IPS-NIHi11 (cell line): ENCODE measurements at regions not wholly inside any gene's neighbourhood (a gene's known extent, or its start where the extent isn't known, plus 50 kb on each side); places are given as distances from the start of the nearest gene placed in this dataset.
"Not testable (repeated sequence)": the region's sequence is repeated elsewhere in the genome, so short reads cannot be mapped to it uniquely, and the experiment has no call there.

Experiments
- DNase-seq: peaks from one replicate; pipeline ENCODE4 v3.0.0; 2012; ENCODE audit warnings: mixed read lengths, low spot score

GRCh38 chr14:65834812-65835211, 422.3 kb downstream of the FUT8 start:
- no peak for DNase-seq

- DNase-seq = no peak
Observed at GRCh38 chr14:65835501-65835900, 423.0 kb downstream of the FUT8 start.

DNA sequence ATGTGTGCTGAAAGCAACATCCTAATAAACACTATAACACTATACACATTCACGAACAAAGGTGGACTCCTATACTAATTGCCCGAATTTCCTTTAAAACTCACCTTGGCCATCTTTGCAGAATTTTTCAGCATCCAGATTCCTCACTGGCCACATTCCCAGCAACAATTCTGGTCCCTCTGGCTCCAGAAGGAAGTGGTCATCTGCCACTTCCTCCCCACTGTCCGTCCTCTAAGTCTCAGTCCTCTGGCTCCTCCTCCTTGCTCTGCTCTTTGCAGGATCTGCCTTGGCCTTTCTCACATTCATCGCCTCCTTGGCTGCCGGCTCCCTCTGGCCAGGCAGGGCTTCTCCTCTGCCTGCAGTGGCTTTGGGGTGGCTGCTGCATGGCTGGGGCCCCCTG, 426.0 kb downstream of the FUT8 start:
- DNase-seq = no peak

DNA sequence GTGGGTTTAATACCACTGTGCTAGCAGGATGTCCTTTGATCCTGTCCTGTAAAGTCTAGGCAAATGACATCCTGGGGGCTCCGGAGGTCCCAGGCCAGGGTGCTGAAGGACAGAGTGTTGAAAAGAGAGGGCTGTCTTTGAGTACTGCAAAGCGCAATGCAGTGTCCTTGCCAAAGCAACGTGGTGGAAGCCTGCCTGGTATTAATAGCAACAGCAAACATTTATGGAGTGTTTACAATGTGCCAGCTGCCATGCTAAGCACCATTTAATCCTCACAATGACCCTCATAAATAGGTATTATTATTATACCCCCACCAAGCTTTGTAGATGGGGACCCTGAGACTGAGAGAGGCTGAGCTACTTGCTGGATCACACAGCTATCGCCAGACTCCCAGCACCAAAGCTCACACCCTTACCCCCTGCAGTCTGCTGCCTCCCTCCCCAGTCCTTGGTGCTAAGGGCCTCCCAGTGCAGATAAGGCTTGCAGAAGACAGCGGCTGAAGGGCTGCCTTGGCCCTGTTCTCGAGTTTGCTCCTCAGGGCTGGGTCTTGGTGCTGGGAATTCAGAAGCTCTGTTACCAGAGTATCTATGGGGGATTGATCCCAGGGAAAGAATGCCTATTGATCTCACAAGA, 427.7 kb downstream of the FUT8 start:
- DNase-seq = no peak

DNA sequence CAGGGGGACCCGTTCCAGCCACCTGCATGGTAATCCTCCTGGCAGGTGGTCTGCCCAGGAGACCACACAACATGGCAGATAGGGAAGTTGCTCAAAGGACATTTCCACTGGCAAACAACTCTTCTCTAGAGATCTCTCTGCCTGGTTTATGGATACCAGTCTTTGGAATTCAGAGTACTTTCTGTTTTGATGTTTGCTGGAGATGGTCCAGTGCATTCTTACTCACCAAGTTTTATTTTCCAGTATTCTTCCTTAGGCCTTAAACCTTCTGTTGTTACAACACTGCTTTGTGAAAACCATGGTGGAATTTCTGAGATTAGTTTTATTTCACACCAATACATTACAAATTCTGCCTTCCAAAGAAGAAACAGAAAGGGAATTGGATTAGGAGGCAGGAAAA, 428.3 kb downstream of the FUT8 start:
- DNase-seq = no peak

- no peak for DNase-seq
Observed at GRCh38 chr14:65846196-65846868, 433.8 kb downstream of the FUT8 start.

GRCh38 chr14:65847075-65847847, 434.7 kb downstream of the FUT8 start:
- no peak for DNase-seq

DNA sequence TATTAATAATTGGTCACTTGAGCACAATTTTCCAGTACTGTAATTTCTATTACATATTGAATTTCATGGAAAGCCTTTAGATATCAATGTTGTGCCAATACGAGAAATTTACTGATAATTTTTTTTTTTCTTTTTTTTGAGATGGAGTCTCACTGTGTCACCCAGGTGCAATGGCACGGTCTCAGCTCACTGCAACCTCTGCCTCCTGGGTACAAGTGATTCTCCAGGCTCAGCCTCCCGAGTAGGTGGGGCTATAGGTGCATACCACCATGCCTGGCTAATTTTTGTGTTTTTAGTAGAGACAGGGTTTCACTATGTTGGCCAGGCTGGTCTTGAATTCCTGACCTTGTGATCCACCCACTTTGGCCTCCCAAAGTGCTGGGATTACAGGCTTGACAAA, 435.4 kb downstream of the FUT8 start:
- not testable (repeated sequence) for DNase-seq

DNA sequence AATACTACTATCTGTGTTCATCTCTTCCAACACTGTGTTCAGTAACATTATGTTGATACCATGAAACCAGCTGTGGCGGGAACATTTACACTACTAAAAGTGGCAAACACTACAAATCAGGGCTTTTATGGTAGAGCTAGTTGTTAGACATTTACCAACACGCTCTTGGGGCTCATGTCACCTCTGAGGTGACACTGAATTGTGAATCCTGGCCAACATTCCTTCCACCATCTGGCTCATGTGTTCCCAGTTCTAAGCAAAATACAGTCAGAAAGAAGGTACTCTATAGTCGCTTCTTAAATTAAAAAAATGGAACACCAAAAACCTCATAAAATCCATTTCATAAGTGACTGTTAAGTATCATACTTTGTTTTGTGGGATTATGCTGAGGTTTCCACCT, 436.6 kb downstream of the FUT8 start:
- no peak for DNase-seq

- DNase-seq = no peak
Observed at GRCh38 chr14:65849558-65849957, 437.0 kb downstream of the FUT8 start.

- no peak for DNase-seq
Observed at GRCh38 chr14:65850429-65851135, 438.1 kb downstream of the FUT8 start.

DNA sequence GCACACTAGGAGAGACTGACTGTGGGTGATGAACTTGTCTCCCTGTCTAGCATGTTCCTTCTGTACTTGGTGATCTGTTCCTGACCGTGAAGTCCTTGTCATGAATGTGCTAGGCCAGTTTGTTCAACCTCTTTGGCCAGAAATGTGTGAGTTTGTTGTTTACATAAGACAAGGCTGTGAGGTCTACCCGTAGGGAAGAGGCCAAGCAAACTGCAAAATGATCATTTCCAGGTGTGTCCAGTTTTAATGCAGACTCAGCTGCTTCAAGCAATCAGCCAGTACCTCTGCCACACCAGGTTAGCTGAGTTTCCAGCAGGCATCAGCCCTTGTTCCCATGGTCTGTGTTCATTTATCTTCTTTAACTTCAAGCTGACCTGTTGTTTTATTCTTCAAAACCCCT, 440.2 kb downstream of the FUT8 start:
- no peak for DNase-seq

DNA sequence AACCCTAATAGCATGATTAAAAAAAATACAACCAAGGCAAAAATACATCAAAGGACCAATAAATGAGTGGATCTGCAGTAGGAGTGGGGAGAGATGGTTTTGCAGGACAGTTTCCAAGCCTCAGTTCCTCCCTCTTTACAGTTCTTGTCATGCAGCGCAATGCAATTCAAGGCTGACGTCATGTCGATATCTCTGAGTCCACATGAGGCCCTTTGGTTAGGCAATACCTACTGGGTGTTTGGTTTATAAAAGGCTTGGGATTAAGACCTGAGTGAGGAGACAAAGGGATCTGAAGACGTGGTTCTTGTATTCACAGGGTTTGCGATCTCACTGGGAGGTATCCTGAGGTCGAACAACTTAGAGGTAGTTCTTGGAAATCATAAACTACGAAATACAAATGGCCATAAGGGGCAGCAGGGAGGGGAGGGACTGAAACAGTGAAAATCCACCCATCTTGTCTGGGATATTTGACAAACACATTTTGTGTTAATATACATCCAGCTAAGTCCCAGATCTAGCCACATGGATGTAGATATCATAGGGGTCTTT, 441.0 kb downstream of the FUT8 start:
- DNase-seq = no peak

DNA sequence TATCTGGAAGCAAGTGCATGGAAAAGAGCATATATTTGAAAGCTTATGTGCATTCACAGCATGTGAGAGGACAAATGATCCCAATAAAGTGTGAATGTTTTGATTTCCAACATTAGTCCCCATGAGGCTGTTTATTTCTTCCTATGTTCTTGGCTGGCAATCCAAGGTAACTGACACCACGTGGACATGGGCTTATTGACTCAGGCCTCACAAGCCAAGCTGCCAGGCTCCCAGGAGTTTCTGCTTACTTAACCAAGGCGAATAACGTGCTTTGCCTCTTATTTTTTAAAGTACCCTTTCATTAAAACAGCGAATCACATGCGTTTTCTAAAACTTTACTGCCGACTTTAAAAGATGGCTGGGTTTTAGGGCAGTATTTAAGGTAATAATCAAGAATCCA, 441.7 kb downstream of the FUT8 start:
- DNase-seq = no peak

DNA sequence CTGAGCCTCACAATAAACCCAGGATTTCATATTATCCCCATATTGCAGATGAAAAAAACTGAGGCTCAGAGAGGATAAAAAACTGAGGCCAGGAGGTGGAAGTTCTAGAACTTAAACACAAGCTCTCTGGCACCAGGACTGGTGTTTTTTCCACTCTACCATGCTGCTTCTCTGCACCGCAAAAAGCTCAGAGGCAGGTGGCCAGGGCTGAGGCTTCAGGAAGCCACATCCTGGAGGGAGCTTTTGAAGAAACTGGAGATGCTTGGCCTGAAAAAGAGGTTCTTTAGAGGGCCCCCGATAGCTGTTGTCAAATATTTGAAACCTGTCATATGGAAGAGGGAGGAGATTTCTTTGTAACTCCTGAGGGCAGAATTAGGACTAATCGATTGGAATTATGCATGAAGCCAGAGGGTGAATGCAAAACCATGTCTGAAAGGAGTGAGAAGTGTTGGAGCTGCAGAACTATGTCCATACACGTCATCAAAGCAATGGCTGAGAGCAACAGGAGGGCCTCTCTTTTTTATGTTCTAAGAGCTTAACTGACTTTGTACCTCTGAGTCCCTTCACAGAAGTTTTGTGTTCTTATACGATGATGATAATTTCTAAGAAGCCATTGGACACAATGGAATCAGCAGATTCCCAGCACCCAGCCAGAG, 448.6 kb downstream of the FUT8 start:
- no peak for DNase-seq

DNA sequence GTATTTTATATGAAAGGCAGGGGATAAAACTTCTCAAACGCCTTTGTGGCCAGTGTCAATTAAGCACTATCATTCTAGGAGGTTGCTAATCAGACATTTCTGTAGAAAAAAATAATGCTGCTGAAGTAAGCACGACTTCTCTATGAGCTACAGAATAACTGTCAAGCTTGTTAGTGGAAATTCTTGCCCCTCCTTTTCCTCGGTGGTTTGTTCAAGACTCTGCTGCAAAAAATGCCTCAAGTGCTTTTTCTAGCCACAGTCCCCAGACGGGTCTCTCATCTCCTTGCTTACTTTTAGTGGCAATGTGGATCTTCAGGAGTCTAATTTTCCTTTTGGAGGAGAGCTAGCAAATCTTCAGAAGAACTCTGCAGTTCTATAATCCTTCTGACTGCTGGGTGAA, 452.0 kb downstream of the FUT8 start:
- DNase-seq = no peak

DNA sequence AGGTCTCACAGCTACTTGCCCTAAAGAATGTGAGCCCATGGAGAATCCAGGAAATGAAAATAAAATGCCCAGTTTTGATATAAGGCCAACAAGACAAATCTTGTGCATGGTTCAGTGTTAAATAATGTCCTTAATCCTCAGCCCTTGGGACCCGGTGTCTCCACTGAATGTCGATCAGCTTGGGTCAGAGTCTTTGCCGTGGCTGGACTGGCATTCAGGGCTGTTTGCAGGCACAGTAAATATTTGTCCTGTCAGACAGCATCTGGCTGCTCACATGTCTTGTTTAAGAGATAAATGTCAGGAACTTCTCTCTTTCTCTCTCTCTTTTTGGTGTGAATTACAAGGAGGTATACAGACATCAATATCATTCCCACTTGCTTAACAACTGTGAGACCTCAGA, 452.5 kb downstream of the FUT8 start:
- no peak for DNase-seq

DNA sequence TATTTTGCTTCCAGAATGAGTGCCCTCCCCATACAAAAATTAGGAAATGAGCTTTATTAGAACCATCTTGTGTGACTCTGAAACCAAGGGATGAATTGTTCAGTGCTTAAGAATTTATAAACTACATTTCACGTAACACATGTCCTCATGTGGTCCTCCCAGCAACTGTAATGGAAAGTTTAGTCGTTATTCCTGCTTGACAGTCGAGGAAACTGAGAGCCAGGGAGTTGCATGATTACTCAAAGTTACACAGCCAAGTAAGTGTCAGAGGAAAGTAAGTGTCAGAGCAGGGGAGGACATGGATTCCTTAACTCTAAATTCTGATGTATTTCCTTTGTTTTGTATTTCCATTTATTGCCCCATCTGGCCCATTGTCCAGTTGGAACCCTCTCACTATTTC, 453.9 kb downstream of the FUT8 start:
- no peak for DNase-seq

DNA sequence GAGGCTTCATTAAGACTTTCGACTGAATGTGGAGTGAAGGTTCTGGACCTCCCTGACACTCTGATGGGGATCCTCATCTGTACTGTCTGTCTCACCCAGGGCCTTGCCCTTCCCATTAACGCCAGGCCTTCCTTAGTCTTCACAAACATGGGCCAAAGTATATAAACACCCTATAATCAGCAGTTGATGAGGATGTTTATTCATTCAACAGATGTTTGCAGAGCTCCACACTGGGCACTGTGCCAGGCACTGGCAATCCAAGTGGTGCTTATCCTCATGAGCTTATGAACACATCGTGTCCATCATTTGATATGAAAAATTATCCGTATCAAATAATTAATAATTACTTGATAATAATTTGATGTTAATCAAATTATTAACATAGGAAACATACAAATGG, 454.4 kb downstream of the FUT8 start:
- no peak for DNase-seq

- DNase-seq = no peak
Observed at GRCh38 chr14:65867333-65867732, 454.8 kb downstream of the FUT8 start.

- DNase-seq = no peak
Observed at GRCh38 chr14:65872536-65872935, 460.0 kb downstream of the FUT8 start.

DNA sequence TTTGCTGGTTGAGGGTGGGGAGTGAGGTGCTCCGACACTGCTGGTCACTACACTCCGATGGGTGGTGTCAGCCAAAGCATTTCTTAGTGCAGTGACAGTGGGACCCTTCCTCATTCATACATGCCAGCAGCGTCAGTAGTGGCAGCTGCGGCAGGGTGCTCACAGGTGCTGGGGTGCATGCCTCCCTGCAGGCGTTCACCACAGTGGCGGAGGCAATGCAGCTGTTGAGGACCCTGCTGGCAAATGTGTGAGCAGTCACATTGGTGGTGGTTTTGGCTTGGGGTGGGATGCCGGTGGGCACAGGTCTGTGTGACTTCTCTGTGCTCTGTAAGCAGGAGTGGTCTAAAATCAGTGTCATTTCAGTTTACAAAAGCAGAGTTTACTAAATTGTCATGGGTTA, 464.6 kb downstream of the FUT8 start:
- DNase-seq = no peak
